HG03175 (cell line): ENCODE measurements at regions not wholly inside any gene's neighbourhood (a gene's known extent, or its start where the extent isn't known, plus 50 kb on each side); places are given as distances from the start of the nearest gene placed in this dataset.

ENCODE experiments used
- ATAC-seq: cut with Tn5 transposase; IDR thresholded peaks from one replicate; pipeline ENCODE4 v1.9.1; 2021; ENCODE audit warnings: mild to moderate bottlenecking, moderate library complexity; ENCODE audit not compliant: unreplicated experiment

DNA sequence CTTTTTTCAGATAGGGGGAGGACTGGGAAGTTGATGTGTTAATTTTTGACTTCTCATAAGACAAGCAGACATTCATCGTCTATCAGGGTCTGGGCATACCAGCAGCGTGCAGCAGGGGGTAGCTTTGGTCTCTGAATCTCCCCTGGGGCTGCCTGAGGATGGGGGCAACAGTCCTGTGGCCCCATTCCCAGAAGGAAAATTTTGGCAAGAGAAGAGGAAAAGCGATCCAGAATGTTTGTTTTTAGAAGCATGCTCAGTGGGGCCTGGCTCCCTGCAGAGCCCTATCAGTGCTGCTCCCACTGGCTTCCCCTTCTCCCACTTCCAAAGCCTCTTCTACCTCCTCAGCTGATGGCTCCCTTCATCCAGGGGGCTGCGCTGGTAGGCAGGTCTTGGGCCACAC is 194.8 kb upstream of the IL12B start:
- ATAC-seq: no peak

DNA sequence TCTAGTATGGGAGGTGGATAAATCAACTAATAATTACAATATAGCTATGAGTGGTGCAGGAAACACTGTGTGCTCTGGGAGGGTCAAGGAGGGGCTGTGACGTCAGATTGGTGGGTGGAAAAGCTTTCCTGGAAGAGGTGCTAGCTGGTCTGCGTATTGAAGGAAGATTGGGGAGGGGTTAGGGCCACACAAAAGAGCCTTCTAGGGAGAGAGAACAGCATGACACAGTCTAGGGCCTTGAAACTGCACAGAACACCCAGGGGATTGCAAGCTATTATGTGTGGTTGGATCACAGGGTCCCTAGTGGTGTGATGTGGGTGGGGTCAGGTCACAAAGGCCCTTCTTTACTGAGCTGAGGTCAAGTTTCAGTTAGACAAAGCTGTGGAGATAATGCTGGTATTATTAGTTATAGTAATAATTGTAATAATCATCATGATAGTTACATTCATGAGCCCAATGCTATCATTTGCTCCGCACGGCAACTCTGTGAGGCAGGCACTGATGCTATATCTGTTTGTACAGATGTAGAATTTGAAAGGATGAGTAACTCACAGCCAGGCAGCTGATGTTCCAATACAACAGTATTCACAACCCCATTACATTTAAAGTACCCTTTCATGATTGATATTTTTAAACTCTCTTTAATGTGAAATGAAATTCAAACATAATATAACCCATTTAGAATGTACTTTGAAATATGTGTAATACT is 197.4 kb upstream of the IL12B start:
- no peak for ATAC-seq

DNA sequence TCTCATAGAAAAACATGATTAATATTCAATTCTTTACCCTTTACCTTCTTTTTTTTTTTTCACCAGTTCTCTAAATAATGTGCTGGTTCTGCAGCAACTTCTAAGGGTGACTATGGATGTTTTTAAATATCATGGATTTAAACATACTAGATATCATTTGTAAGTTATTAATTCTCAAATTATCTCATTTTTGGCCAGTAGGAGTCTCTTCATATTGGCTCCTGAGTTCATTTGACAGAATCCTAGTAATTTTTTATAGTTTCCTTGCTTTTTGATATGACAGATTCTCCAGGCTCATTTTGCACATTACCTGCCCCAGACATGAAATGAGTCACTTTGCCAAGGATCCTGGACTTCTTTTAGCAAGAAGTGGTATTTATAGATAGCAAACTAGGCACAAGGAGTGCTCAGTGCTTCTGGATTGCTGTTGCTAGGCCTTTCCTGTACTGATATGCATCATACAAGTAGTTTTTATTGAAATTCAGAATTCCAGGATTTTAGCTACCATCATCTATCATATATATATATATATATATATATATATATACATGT is 201.3 kb upstream of the IL12B start:
- ATAC-seq: no peak

DNA sequence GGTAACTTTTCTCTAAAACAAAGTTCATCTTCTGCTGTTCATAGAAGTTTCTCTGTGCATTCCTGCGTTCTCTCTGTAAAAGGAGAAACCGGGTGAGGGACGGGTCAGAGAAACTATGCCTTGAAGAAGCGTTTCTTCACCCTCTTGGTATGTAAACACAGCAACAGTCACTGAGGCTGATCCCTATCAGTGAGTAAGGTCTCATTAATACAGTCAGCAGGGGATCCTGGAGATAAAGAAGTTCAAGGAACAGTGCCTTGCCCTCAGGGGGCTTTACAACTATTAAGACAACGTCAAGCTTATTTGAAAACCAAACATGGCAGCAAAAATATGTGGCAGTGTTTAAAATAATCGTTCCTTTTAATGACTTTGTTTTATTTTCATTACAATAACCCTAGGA is 202.9 kb upstream of the IL12B start:
- no peak for ATAC-seq

DNA sequence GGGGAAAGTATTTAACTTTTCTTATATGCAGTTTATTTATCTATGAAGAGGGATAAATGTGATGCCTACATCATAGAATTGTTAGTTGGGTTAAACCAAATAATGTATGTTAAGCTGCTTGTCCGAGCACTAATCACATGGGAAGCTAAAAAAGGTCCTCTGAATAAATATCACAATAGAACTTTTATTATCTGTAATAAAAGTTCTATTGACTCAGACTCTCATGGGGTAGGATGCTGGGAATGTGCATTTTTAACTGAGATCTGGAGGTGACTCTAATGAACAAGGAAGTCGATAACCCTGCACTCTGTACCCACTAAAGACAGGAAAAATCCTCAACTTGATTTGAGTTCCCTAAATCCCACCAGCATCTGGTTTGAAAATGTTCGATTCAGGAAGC is 205.9 kb upstream of the IL12B start:
- no peak for ATAC-seq

DNA sequence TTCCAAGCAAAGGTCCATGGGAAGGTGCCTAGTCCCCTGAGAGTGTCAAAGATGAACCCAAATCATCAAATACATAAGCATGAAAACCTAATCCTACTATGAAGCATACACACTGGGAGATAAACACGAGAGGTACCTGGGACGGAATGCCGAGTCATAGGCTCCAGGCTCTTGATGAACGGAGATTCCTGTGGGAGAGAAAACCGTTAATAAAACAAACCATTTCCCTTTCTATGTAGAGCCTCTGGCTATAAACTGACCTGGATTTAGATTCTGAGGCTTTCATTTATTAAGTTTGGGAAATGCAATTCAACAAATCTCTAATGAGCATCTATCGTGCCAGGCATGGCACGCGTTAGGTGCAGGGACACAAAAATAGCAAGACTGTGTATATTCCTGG is 206.4 kb upstream of the IL12B start:
- ATAC-seq: no peak

DNA sequence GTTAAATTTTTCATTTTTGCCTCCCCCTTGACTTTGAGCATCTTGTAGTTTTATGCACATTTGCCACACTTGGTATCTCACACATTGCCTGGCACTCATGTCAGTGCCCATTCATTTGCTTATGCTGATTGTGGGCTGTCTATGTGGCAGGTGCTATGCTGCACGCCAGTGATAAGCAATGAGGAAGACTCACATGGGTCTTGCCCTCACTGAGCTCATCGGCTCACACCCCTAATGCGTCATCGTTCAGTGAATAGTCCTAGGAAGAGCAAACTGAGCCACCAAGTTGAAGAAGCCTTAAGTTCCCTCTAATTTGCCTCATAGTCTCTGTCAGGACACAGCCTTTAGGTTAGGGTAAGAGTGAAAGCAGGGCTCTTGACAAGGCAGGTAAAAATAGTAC is 209.4 kb upstream of the IL12B start:
- no peak for ATAC-seq

DNA sequence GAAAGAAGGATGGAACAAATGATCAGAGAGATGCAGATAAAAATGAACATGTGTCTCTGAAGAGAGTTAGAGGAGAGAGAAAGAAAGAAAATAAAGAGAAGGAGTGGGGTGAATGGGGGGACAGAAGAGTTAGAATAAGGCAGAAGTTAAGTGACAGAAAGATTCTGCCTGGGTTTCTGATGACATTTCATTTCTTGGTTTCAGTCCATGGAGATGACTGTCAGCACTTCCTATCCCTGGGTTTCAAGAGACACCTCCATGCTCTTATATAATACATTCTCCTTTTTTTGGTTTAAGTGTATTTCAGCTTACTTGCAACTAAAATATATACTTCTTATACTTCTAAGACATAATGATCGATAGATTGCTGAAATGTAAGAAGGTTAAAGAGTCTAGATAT is 213.0 kb upstream of the IL12B start:
- ATAC-seq: no peak

DNA sequence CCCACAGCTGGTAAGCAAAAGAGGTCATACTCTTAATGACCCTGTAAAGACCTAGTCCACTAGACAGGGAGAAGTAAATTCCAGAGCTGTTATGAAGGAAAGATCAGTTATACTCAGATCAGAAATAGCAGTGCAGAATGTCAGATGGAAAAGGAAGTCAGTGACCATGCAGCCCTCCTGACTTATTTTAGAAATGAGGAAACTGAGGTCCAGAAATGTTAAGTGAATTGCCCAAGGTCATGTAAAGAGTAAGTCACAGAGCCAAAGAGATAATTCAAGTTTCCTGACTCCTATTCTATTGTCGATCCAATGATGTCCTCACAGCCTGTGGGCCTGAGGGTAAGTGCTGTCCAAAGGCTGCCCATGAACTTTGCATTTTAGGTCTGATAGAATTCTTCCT is 214.9 kb upstream of the IL12B start:
- no peak for ATAC-seq

DNA sequence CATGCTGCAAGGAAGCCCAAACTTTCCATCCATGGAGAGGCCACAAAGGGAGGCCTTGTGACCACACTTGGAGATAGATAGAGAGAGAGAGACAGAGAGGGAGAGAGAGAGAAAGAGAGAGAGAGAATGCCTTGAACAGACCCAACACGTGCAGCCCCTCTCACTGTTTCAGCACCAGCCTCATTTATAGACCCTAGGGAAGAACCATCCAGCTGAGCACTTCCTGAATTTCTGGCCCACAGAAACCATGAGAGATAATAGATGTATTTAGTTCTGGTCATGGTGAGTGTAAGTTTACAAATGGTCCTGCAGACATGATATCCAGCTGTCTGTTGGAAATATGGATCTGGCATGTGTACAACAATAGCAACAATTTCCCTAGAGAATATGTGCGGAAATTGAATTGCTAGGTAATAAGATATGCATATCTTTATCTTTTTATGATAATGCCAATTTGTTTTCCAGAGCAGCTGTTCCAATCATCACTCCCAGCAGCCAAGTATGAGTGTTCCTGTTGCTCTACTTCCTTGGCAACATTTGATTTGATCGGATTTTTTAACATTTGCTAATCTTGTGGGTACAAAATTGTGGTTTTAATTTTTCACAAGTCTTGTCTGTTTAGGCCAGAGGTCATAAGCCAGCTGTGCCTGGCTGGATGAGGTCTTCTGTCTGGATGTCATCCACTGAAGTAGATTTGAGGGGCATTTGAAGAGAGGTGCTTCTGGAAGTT is 217.3 kb upstream of the IL12B start:
- ATAC-seq: no peak

DNA sequence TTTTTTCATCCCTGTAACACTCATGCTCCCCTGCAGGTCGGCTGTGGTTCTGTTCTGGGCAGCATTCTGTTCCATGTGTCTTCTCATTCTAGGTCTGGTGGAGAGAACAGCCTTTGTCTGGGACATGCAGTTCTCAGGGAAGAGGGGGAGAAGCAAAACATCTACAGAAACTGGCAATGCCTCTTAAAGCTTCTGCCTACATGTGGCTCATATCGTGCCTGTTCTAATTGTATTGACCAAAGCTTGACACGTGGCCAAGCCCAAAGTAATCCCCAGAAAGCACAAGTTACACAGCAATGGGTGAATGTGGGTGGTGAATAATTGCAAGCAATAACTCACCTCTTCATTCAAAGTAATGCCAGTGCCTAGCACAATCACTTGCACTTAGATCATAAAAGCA is 218.2 kb upstream of the IL12B start:
- ATAC-seq: no peak

DNA sequence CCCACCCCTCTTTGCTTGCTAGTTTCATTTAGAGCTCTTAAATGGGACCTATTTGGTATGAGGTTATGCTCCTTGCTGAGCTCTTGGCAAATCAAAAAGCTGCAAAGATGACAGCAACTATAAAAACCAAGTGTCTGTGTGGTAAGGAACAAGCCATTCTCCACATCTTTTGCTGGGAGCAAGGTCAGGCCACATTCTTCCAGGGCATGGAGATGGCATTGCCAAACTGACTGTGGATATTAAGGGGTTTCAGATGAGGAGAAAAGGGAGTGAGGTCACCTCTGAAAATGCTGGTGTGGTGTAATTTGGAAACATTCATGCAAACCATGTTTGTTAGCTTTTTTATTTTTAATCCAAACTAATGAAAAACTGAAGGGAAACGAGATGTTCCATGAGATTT is 218.8 kb upstream of the IL12B start:
- ATAC-seq: no peak

DNA sequence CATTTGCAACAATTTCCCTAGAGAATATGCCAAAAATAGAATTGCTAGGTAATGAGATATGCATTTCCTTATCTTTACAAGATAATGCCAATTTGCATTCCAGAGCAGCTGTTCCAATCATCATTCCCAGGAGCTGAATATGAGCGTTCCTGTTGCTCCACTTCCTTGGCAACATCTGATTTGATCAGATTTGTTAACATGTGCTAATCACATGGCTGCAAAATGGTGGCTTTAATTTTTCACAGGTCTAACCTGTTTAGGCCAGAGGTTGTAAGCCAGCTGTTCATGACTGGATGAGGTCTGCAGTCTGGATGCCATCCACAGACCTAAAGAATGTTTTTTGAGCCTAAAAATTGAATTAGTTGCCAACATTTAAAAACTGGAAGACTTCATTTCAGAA is 220.7 kb upstream of the IL12B start:
- no peak for ATAC-seq

DNA sequence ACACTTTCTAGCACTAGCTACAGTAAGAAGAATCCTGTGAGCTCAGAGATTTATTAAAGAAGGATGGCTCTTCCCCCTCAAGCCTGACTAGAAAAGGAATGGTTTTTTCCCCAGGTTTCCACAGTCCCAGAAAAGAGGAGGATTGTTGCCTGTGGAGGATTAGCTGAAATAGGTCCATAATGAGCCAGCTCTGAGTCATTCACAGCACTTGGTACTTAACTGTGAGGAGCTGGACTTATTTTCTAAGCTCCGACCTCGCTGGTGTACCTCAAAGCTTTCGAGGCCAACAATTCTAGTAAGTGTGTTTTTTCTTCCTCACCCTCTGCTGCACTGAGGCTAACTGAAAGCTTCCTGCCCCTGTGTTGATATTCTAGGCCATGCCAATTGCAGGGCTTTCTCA is 222.5 kb upstream of the IL12B start:
- no peak for ATAC-seq

DNA sequence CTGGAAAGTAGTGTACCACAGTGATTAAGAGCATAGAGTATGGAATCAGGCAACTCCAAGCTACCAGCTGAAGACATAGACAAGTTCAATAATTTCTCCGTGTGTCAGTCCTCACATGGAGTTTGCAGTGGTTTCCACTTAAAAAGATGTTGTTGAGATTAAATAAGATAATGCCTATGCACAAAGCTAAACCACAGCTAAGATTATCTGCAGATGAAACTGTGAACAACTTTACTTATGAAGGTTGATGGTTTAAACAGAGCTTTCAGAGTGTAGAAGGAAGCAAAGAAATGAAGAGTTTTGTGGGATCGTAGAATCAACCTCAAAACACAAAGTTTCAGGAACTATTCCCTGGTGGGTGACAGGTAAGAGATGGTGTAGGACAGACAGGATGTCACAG is 223.5 kb upstream of the IL12B start:
- no peak for ATAC-seq

DNA sequence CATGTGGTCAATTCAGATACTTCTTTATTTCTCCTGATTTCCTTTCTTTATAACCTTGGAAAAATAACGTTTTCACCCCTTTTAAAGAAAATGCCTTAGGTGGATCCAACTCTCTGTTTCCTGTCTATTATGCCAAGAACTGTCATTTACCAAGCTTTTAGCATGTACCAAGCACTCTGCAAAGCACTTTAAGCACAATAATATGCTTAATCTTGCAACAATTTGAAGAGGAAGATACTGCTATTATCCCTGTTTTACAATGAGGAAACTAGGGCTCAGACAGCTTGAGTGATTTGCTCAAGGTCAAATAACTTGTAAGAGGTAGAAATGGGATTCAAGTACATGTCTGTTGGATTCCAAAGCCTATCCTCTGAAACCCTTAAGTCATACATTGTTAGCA is 224.8 kb upstream of the IL12B start:
- ATAC-seq: no peak

DNA sequence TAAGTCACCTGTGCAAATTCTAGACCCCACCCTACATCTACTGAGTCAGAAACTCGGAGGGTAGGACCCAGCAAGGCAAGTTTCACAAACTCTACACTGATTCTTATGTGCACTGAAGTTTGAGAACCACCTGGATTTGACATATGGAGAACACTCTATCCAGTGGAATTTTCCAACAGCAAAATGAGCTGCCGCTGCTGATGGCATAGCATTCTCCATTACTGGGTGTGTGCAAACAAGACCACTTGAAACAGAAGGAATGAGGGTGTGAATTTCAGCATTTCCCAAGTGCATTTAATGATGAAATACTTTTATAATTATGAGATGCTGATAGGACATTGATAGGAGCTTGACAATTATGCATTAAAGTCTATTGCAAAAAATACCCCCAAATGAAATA is 229.1 kb upstream of the IL12B start:
- no peak for ATAC-seq

DNA sequence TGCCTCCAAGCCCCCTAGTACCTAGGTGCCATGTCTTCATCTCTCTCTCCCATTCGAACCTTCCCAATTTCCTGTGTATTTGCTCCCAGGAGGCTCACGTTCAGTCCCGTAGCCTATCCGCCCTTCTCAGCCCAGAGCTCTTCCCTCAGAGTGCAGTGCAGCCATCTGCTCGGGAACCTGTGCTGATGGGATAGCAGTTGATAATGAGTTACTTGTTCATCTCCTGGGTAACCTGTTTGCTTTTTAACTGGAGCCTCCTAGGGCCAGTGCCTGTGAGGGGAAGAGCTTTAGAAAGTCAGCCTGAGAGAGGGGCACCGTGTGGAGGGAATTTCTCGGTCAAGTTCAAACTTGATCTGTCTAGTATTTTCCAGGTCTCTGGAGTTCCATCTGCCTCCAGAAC is 229.8 kb upstream of the IL12B start:
- no peak for ATAC-seq

DNA sequence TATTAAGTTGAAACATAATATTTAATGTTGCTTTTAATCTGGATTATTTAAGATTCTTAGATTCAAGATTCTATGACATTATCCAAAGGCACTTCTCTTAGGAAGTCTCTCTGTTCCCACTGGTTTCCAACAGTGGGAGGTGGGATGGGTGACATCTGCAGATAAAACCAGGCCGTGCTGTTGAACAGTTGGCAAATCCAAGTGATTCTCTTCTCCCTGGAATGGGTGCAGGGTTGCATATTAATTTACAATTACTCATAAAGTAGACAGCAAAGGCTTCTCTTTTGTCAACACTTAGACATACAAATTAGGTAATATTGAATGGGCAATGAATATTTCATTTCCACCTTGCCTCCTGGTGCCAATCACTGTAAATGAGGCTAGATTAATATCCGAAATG is 233.7 kb upstream of the IL12B start:
- ATAC-seq: no peak

DNA sequence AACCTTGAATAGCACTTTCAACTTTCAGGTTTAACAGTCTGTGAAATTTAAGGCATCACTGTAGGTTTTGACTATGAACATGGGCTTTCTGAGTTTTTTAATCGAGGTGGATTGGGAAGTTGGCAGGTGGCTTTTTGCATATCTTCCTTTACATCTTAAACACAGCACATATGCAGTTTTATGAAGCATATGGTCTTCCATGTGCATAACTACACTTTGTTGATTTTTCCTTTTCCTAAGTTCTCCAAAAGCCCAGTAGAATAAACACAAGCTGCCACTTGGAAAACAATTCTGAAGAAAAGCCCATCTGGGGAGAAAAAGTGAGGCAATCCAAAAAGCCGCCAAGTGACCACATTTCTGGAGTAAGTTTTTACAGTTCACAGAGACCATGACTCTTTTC is 236.5 kb upstream of the IL12B start:
- no peak for ATAC-seq

DNA sequence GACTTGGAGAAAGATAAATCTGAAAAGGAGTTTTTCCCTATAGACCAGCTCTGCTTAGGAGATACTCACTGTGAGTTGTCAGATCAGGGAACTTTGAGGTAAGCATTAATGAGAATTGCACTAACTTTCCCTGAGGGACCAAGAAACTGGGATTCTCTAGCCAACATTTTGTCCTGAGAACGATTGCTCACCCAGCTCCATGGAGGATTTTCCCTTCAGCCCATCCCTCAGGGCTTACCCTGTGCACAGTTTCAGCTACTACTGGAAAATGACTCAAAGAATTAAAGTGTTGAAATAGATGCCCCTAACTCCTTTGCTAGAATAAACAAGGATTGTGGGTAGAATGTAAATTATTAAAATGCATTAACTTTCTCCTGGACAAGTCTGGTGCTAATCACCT is 237.2 kb upstream of the IL12B start:
- no peak for ATAC-seq

DNA sequence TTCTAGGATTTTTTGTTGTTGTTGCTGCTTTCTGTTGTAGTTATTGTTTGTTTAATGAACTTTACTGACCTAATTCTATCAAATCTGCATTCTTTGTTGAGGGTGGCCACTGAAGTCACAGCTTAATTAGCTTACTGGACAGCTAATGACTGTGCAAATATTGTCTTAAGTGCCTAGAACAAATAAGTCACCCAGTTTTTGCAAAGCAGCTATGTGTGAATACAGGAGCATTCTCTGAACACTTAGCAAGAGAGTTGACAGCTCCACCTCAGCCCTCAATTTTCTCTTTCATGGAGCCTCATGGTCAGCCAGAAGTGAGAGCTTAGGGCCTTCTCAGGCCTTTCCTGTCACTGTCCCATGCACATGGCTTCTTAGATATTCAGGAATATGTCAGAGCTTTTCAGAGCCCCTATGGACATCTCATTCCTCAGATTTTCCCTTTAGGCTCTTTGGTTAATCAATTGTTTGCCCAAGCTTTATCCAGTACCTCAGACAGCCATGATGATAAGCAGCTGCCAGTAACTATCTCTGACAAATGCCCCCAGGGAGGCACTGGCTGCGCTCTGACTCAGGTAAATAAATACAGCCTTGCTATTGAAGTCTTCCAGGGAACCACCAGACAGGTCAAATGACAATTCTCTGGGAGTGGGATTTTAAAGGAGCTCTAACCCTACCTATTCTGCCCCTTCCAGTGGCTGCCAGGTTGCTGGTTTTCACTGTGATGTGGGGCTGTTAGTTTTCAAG is 241.4 kb upstream of the IL12B start:
- ATAC-seq: no peak
